GM21619 (cell line): ENCODE measurements at regions not wholly inside any gene's neighbourhood (a gene's known extent, or its start where the extent isn't known, plus 50 kb on each side); places are given as distances from the start of the nearest gene placed in this dataset.
"Not testable (repeated sequence)": the region's sequence is repeated elsewhere in the genome, so short reads cannot be mapped to it uniquely, and the experiment has no call there.

ENCODE experiments used
- ATAC-seq: cut with Tn5 transposase; IDR thresholded peaks from one replicate; pipeline ENCODE4 v1.9.1; 2021; ENCODE audit not compliant: unreplicated experiment

- ATAC-seq, result no peak
These were observed 61.1 kb downstream of the MAD2L1 start for GRCh38 chr4:120005527-120005926.

- ATAC-seq, result no peak
These were observed 61.6 kb downstream of the MAD2L1 start for GRCh38 chr4:120005076-120005475.

GRCh38 chr4:120004054-120004453, 62.6 kb downstream of the MAD2L1 start:
- no peak for ATAC-seq

GRCh38 chr4:120003193-120003592, 63.5 kb downstream of the MAD2L1 start:
- ATAC-seq, result no peak

GRCh38 chr4:120001850-120002249, 64.8 kb downstream of the MAD2L1 start:
- ATAC-seq, result no peak

- no peak for ATAC-seq
These were observed 65.9 kb downstream of the MAD2L1 start for GRCh38 chr4:120000591-120001296.

- not testable (repeated sequence) for ATAC-seq
These were observed 70.6 kb downstream of the MAD2L1 start for GRCh38 chr4:119996024-119996423.

- ATAC-seq, result no peak
These were observed 81.7 kb downstream of the MAD2L1 start for GRCh38 chr4:119984996-119985395.

GRCh38 chr4:119982756-119983155, 83.9 kb downstream of the MAD2L1 start:
- ATAC-seq, result no peak

- no peak for ATAC-seq
These were observed 86.2 kb downstream of the MAD2L1 start for GRCh38 chr4:119980456-119980855.

GRCh38 chr4:119977076-119977940, 89.3 kb downstream of the MAD2L1 start:
- no peak for ATAC-seq

- ATAC-seq, result no peak
These were observed 95.1 kb downstream of the MAD2L1 start for GRCh38 chr4:119971431-119972084.

- no peak for ATAC-seq
These were observed 104.0 kb downstream of the MAD2L1 start for GRCh38 chr4:119962631-119963030.

GRCh38 chr4:119958983-119959382, 107.7 kb downstream of the MAD2L1 start:
- ATAC-seq, result no peak

- no peak for ATAC-seq
These were observed 111.4 kb downstream of the MAD2L1 start for GRCh38 chr4:119955256-119955655.

- ATAC-seq, result not testable (repeated sequence)
These were observed 112.2 kb downstream of the MAD2L1 start for GRCh38 chr4:119954487-119954886.

- no peak for ATAC-seq
These were observed 120.3 kb downstream of the MAD2L1 start for GRCh38 chr4:119946359-119946758.

- ATAC-seq, result no peak
These were observed 123.8 kb downstream of the MAD2L1 start for GRCh38 chr4:119942806-119943205.

GRCh38 chr4:119940557-119940956, 126.1 kb downstream of the MAD2L1 start:
- ATAC-seq, result no peak

GRCh38 chr4:119939071-119939995, 127.3 kb downstream of the MAD2L1 start:
- ATAC-seq, result no peak

- no peak for ATAC-seq
These were observed 128.9 kb downstream of the MAD2L1 start for GRCh38 chr4:119937746-119938145.
